GM12873 (cell line): ENCODE measurements at regions not wholly inside any gene's neighbourhood (a gene's known extent, or its start where the extent isn't known, plus 50 kb on each side); places are given as distances from the start of the nearest gene placed in this dataset.

ENCODE experiments used
- CTCF ChIP-seq: IDR thresholded peaks from 2 replicates; pipeline ENCODE4 v1.5.1; 2012; ENCODE audit warnings: low read depth, mild to moderate bottlenecking, moderate library complexity, low read length, control low read depth; ENCODE audit not compliant: insufficient read depth; ENCODE audit errors: missing control alignments

DNA sequence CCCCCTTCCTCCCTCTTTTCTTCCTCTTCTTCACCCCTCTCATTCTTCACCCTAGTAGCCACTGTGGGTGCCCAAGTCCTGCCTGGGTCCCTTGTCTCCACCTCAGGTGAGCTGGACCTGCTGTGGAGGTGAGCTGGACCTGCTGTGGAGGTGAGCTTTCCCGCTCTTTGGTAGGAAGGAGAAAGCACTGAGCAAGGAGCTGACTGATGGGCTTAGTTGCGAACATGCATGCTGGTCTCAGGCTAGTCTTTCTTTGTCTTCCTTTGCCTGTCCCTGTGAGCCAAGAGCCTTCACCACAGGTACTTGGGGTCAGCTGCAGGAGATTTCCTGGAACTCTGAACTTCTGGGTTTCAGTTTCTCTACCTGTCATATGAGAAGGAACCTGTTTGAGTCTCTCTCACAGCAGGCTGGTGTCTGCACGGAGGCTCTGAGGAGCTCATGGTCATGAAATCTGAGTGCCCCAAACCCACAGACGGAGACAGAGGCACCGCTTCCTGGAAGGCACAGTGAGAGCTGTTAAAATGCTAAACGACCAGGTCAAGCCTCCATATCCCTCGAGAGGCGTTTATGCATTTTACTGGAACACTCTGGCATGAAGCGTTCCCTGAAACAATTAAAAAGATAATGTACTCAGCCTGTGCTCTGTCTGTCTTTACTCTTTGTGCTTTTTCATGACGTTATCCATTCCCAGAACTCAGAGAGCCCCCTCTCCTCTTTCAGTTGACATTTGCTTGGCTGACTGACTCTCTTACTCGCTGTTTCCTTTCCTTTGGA is 69.5 kb downstream of the RHOU start:
- no peak for TF ChIP-seq CTCF

DNA sequence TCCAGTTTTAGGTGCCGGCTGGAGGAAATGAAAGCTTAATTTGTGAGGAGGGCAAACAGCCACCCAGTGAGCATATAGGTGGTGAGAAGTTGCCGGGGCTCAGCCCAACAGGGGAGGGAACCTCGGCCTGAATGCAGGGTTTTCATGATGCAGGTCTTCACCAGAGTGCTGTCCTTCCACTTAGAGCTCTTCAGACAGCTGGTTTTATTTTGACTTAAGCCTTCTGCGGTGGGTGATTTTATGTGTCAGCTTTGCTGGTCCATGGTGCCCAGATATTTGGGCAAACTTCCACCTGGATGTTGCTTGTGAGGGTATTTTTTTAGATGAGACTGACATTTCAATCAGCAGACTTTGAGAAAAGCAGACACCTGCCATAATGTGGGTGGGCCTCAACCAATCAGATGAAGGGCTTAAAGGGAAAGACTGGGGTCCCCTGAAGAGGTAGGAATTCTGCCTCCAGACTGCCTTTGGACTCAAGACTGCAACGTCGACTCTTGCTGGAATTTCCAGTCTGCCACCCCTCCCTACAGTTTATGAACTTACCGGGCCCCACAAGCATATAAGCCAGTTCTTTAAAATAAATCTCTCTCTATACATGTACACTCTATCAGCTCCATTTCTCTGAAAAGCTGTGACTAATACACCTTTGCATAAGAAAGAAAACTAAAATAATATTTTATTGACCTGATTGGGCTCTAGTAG is 72.8 kb downstream of the RHOU start:
- no peak for TF ChIP-seq CTCF

GRCh38 chr1:228809621-228810394 is 74.5 kb downstream of the RHOU start:
- no peak for TF ChIP-seq CTCF

DNA sequence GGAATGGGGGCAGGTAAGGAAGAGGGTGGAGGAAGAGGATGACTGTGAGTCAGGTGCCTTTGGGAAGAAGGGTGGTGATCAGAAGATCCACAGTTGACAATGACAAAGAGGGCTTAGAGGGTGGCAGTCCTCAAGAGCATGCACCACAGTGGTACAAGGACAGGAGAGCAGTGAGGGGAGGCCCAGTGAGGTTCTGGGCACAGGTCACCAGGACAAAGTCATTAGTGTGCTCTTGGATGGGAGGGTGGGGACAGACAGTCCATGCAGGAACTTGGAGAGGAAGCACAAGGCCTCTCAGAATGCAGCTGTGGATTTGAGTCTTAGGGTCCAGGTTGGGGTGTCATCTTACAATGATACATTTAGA is 75.1 kb downstream of the RHOU start:
- TF ChIP-seq CTCF = no peak

DNA sequence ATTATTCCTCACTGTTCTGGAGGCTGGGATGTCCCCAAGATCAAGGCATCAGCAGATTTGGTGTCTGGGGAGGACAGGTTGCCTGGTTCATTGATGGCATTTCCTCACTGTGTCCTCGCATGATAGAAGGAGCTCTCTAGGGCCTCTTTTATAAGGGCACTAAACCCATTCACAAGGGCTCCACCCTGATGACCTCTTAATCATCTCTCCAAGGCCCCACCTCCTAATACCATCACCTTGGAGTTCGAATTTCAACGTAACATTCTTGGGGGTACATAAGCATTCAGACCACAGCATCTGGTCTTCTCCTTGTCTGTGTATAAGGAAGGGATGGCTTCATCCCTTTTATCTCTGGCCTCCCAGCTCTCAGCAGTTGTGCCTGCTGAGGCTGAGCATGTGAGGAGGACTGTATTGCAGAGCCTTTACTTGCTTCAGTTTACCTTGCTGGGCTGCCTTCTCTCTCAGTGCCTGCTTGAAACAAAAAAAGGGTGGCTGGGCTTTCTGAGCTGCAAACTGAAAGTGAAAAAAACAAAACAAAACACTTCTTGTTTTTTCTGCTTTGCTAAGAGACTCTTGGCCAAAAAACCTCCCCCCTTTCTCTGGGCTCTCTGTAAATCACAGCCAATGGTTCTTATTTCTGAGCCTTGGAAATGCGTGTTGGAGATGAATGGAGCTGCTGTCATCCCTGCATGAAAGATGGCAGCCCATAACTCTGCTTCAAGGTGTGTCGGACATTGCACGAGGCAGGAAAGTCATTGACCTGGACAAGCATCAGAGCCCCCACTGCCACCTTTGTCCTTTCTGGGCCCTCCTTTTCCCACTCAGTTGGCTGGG is 75.8 kb downstream of the RHOU start:
- TF ChIP-seq CTCF = no peak

DNA sequence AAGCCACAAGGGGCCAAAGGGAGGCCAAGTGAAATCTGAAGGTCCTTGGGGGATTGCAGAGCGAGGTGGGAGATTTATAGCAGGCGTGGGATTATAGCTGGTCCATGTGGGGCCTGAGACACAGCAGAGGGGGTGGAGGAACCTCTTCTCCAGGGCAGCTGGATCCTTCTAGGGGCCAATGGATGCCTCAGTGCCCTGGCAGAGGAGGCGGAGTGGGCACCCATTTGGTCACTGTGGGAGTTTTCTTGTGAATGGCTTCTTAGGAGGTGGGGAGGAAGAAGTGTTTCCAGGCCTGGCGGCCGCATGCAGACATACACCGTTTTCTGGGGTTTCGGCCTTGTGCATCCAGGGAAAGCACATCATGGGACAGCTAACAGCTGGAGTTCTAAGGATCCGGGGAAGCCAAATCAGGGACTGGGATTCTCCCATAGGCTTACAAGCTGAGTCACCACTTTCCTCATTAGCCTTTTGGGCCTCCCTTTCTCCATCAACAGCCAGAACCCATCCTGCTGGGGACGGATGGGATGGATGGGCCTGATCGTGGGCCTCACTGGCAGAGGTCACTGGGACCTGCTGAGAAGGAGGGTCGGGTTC is 76.5 kb downstream of the RHOU start:
- no peak for TF ChIP-seq CTCF
